ENCODE measurements at regions not wholly inside any gene's neighbourhood (a gene's known extent, or its start where the extent isn't known, plus 50 kb on each side); places are given as distances from the start of the nearest gene placed in this dataset.

GRCh38 chr17:36779550-36779949, 157.7 kb upstream of the LHX1 start:
- Mint-ChIP-seq H3K36me3 (ENCODE audit: insufficient read depth) (no peaks in the 10 kb centered on the region), H3K9me3 (peaks cover 2% of the 10 kb centered on the region), H3K4me3 (no peak overlapping the region), H3K4me1 (ENCODE audit: low read depth) (no peaks in the 10 kb centered on the region), H3K27me3 (ENCODE audit: low read depth) (peaks cover 45% of the 10 kb centered on the region)
- DNase-seq = no peak
- ATAC-seq = no peak

- Mint-ChIP-seq H3K36me3 (ENCODE audit: insufficient read depth) (no peaks in the 10 kb centered on the region), H3K27me3 (ENCODE audit: low read depth) (peaks cover 42% of the 10 kb centered on the region), H3K9me3 (no peaks in the 10 kb centered on the region), H3K4me1 (ENCODE audit: low read depth) (no peaks in the 10 kb centered on the region), H3K4me3 (no peak overlapping the region)
- DNase-seq = no peak
- no peak for ATAC-seq
Observed at GRCh38 chr17:36784633-36785032, 152.6 kb upstream of the LHX1 start.

- Mint-ChIP-seq H3K9me3 (no peaks in the 10 kb centered on the region), H3K27me3 (ENCODE audit: low read depth) (peaks cover 41% of the 10 kb centered on the region)
- no peak for ATAC-seq
Observed at GRCh38 chr17:36786867-36787266, 150.4 kb upstream of the LHX1 start.

GRCh38 chr17:36791150-36791941, 145.9 kb upstream of the LHX1 start:
- no peaks in the 10 kb centered on the region for H3K9me3 Mint-ChIP-seq
- DNase-seq = no peak
- ATAC-seq = no peak

More at GRCh38 chr17:36786867-36787266, 150.4 kb upstream of the LHX1 start:
- no peak overlapping the region for H3K4me3 Mint-ChIP-seq
- no peaks in the 10 kb centered on the region for H3K4me1 Mint-ChIP-seq (ENCODE audit: low read depth)
- no peak for DNase-seq
- H3K36me3 Mint-ChIP-seq (ENCODE audit: insufficient read depth) = no peaks in the 10 kb centered on the region

GRCh38 chr17:36791942-36792475, 145.3 kb upstream of the LHX1 start:
- Mint-ChIP-seq H3K4me1 (ENCODE audit: low read depth) (no peaks in the 10 kb centered on the region), H3K9me3 (no peaks in the 10 kb centered on the region), H3K27me3 (ENCODE audit: low read depth) (peaks cover 13% of the 10 kb centered on the region), H3K4me3 (no peak overlapping the region), H3K36me3 (ENCODE audit: insufficient read depth) (no peaks in the 10 kb centered on the region)
- no peak for ATAC-seq
- no peak for DNase-seq

More at GRCh38 chr17:36791150-36791941, 145.9 kb upstream of the LHX1 start:
- H3K27me3 Mint-ChIP-seq (ENCODE audit: low read depth) = peaks cover 13% of the 10 kb centered on the region
- no peak overlapping the region for H3K4me3 Mint-ChIP-seq
- no peaks in the 10 kb centered on the region for H3K36me3 Mint-ChIP-seq (ENCODE audit: insufficient read depth)
- H3K4me1 Mint-ChIP-seq (ENCODE audit: low read depth) = no peaks in the 10 kb centered on the region

- ATAC-seq (no peak), DNase-seq (no peak)
- peaks cover 13% of the 10 kb centered on the region for H3K27me3 Mint-ChIP-seq (ENCODE audit: low read depth)
- no peaks in the 10 kb centered on the region for H3K36me3 Mint-ChIP-seq (ENCODE audit: insufficient read depth)
- H3K4me1 Mint-ChIP-seq (ENCODE audit: low read depth) = no peaks in the 10 kb centered on the region
- no peaks in the 10 kb centered on the region for H3K9me3 Mint-ChIP-seq
- H3K4me3 Mint-ChIP-seq = no peak overlapping the region
Observed at GRCh38 chr17:36792849-36793248, 144.4 kb upstream of the LHX1 start.

- no peaks in the 10 kb centered on the region for H3K4me1 Mint-ChIP-seq (ENCODE audit: low read depth)
- H3K27me3 Mint-ChIP-seq (ENCODE audit: low read depth) = peaks cover 13% of the 10 kb centered on the region
- H3K9me3 Mint-ChIP-seq = no peaks in the 10 kb centered on the region
- H3K4me3 Mint-ChIP-seq = no peak overlapping the region
- ATAC-seq = no peak
- no peaks in the 10 kb centered on the region for H3K36me3 Mint-ChIP-seq (ENCODE audit: insufficient read depth)
- no peak for DNase-seq
Observed at GRCh38 chr17:36793976-36794375, 143.3 kb upstream of the LHX1 start.

- peaks cover 67% of the 10 kb centered on the region for H3K27me3 Mint-ChIP-seq (ENCODE audit: low read depth)
- H3K36me3 Mint-ChIP-seq (ENCODE audit: insufficient read depth) = no peaks in the 10 kb centered on the region
- H3K4me3 Mint-ChIP-seq = no peak overlapping the region
- no peak for DNase-seq
- no peaks in the 10 kb centered on the region for H3K4me1 Mint-ChIP-seq (ENCODE audit: low read depth)
- no peaks in the 10 kb centered on the region for H3K9me3 Mint-ChIP-seq
- ATAC-seq = no peak
Observed at GRCh38 chr17:36807496-36808179, 129.6 kb upstream of the LHX1 start.

- no peaks in the 10 kb centered on the region for H3K9me3 Mint-ChIP-seq
- no peaks in the 10 kb centered on the region for H3K36me3 Mint-ChIP-seq (ENCODE audit: insufficient read depth)
- peaks cover 69% of the 10 kb centered on the region for H3K27me3 Mint-ChIP-seq (ENCODE audit: low read depth)
- ATAC-seq (no peak), DNase-seq (no peak)
- H3K4me1 Mint-ChIP-seq (ENCODE audit: low read depth) = no peaks in the 10 kb centered on the region
- no peak overlapping the region for H3K4me3 Mint-ChIP-seq
Observed at GRCh38 chr17:36808180-36808661, 129.1 kb upstream of the LHX1 start.

- no peak for DNase-seq
- H3K4me3 Mint-ChIP-seq = no peak overlapping the region
Observed at GRCh38 chr17:36812762-36813161, 124.5 kb upstream of the LHX1 start.

GRCh38 chr17:36813357-36813756, 123.9 kb upstream of the LHX1 start:
- Mint-ChIP-seq H3K9me3 (no peaks in the 10 kb centered on the region), H3K4me1 (ENCODE audit: low read depth) (no peaks in the 10 kb centered on the region), H3K4me3 (no peak overlapping the region), H3K36me3 (ENCODE audit: insufficient read depth) (no peaks in the 10 kb centered on the region), H3K27me3 (ENCODE audit: low read depth) (peaks cover 71% of the 10 kb centered on the region)
- ATAC-seq = no peak
- DNase-seq = no peak

More at GRCh38 chr17:36812762-36813161, 124.5 kb upstream of the LHX1 start:
- no peaks in the 10 kb centered on the region for H3K9me3 Mint-ChIP-seq
- no peaks in the 10 kb centered on the region for H3K4me1 Mint-ChIP-seq (ENCODE audit: low read depth)
- no peaks in the 10 kb centered on the region for H3K36me3 Mint-ChIP-seq (ENCODE audit: insufficient read depth)
- H3K27me3 Mint-ChIP-seq (ENCODE audit: low read depth) = peaks cover 71% of the 10 kb centered on the region
- ATAC-seq = no peak

- Mint-ChIP-seq H3K4me3 (no peak overlapping the region), H3K4me1 (ENCODE audit: low read depth) (no peaks in the 10 kb centered on the region), H3K36me3 (ENCODE audit: insufficient read depth) (no peaks in the 10 kb centered on the region), H3K27me3 (ENCODE audit: low read depth) (peaks cover 68% of the 10 kb centered on the region), H3K9me3 (no peaks in the 10 kb centered on the region)
- DNase-seq (no peak), ATAC-seq (no peak)
Observed at GRCh38 chr17:36813957-36814563, 123.2 kb upstream of the LHX1 start.

GRCh38 chr17:36814958-36815357, 122.3 kb upstream of the LHX1 start:
- Mint-ChIP-seq H3K36me3 (ENCODE audit: insufficient read depth) (no peaks in the 10 kb centered on the region), H3K27me3 (ENCODE audit: low read depth) (peaks cover 64% of the 10 kb centered on the region)
- DNase-seq = no peak

GRCh38 chr17:36816214-36816906, 120.9 kb upstream of the LHX1 start:
- H3K4me1 Mint-ChIP-seq (ENCODE audit: low read depth) = no peaks in the 10 kb centered on the region
- ATAC-seq (no peak), DNase-seq (no peak)
- no peaks in the 10 kb centered on the region for H3K9me3 Mint-ChIP-seq
- H3K4me3 Mint-ChIP-seq = no peak overlapping the region
- H3K36me3 Mint-ChIP-seq (ENCODE audit: insufficient read depth) = no peaks in the 10 kb centered on the region
- H3K27me3 Mint-ChIP-seq (ENCODE audit: low read depth) = peaks cover 57% of the 10 kb centered on the region

More at GRCh38 chr17:36814958-36815357, 122.3 kb upstream of the LHX1 start:
- Mint-ChIP-seq H3K4me3 (no peak overlapping the region), H3K4me1 (ENCODE audit: low read depth) (no peaks in the 10 kb centered on the region), H3K9me3 (no peaks in the 10 kb centered on the region)
- no peak for ATAC-seq

Data from activated T-cell treated with anti-CD3 and anti-CD28 coated beads, Interleukin-2, amount 50 U/mL, for 4 hours (primary cell).